ENCODE measurements at regions not wholly inside any gene's neighbourhood (a gene's known extent, or its start where the extent isn't known, plus 50 kb on each side); places are given as distances from the start of the nearest gene placed in this dataset.

DNA sequence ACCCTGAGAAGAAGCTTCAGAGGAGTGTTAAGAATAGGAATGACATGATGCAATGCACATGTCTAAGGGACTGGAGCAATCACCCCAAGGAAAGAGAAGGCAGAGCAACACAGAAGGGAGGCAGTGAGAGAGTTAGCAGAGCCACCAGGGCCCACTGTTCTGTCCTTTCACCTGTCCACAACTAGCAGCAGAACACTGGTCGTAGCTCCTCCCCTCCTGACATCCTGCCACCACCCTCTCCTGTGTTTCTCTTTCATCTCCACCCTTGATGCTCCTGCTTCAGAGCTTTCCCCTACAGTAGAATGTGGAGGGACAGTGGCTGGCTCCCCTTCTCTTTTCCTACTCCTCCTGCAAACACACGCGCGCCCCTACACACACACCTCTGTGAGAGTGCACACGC lies 483.4 kb upstream of the KIF2A start:
- no peaks in the 10 kb centered on the region for H3K9me2 ChIP-seq (replicated peaks; ENCODE audit: insufficient read depth, low read length)
- no peak overlapping the region for H3K4me2 ChIP-seq (ENCODE audit: low read depth, low read length)
- DNase-seq: no peak
- no peaks in the 10 kb centered on the region for H3K9me3 ChIP-seq (replicated peaks; ENCODE audit: insufficient read depth, low read length)
- H3K4me3 ChIP-seq (ENCODE audit: low read length): no peak overlapping the region
- H3K36me3 ChIP-seq (replicated peaks; ENCODE audit: insufficient read depth, low read length): no peaks in the 10 kb centered on the region
- no peak overlapping the region for H3K9ac ChIP-seq (ENCODE audit: low read length)
- H3K79me2 ChIP-seq (ENCODE audit: low read length): no peaks in the 10 kb centered on the region
- H2AFZ ChIP-seq (ENCODE audit: low read length): no peak overlapping the region
- no peaks in the 10 kb centered on the region for H3K27me3 ChIP-seq (replicated peaks; ENCODE audit: insufficient read depth, low read length)
- TF ChIP-seq EZH2 (optimal IDR thresholded peaks at IDR 0.05; ENCODE audit: low read depth, low read length) (no peak), EZH2phosphoT487 (IDR thresholded peaks at IDR 0.05; ENCODE audit: low read length) (no peak)
- TF ChIP-seq, protein P1, sequence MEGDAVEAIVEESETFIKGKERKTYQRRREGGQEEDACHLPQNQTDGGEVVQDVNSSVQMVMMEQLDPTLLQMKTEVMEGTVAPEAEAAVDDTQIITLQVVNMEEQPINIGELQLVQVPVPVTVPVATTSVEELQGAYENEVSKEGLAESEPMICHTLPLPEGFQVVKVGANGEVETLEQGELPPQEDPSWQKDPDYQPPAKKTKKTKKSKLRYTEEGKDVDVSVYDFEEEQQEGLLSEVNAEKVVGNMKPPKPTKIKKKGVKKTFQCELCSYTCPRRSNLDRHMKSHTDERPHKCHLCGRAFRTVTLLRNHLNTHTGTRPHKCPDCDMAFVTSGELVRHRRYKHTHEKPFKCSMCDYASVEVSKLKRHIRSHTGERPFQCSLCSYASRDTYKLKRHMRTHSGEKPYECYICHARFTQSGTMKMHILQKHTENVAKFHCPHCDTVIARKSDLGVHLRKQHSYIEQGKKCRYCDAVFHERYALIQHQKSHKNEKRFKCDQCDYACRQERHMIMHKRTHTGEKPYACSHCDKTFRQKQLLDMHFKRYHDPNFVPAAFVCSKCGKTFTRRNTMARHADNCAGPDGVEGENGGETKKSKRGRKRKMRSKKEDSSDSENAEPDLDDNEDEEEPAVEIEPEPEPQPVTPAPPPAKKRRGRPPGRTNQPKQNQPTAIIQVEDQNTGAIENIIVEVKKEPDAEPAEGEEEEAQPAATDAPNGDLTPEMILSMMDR (IDR thresholded peaks at IDR 0.05; ENCODE audit: low read length): no peak
- H4K20me1 ChIP-seq (ENCODE audit: insufficient read depth, low read length): no peaks in the 10 kb centered on the region
- H3K4me1 ChIP-seq (ENCODE audit: low read length): no peaks in the 10 kb centered on the region
- H3F3A ChIP-seq (ENCODE audit: insufficient read depth, low read length): no peaks in the 10 kb centered on the region
- no peak overlapping the region for H3K27ac ChIP-seq (ENCODE audit: low read length)

DNA sequence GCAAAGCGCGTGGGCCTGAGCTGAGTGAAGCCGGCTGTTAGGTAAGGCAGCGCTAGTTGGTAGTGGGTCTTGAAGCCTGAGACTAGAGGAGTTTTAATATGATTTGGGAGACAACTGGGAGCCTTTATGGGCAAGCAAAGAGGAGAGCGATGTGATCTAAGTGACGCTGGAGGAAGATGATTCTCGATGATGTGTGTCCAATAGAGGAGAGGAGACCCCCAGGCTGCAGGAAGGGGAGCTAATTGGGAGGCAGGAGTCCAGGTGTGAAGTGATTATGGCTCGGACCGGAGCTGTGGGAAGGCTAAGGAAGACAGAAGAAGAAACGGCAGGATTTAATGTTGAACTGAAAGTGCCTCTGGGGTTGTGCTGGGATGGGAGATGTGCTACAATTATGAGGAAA lies 482.9 kb upstream of the KIF2A start:
- DNase-seq: no peak
- H3K36me3 ChIP-seq (replicated peaks; ENCODE audit: insufficient read depth, low read length): no peaks in the 10 kb centered on the region
- H2AFZ ChIP-seq (ENCODE audit: low read length): no peak overlapping the region
- H3F3A ChIP-seq (ENCODE audit: insufficient read depth, low read length): no peaks in the 10 kb centered on the region
- H3K27ac ChIP-seq (ENCODE audit: low read length): no peak overlapping the region
- TF ChIP-seq EZH2phosphoT487 (IDR thresholded peaks at IDR 0.05; ENCODE audit: low read length) (no peak), EZH2 (optimal IDR thresholded peaks at IDR 0.05; ENCODE audit: low read depth, low read length) (no peak)
- TF ChIP-seq, protein P1 (IDR thresholded peaks at IDR 0.05; ENCODE audit: low read length): no peak
- H3K4me3 ChIP-seq (ENCODE audit: low read length): no peak overlapping the region
- no peaks in the 10 kb centered on the region for H3K9me3 ChIP-seq (replicated peaks; ENCODE audit: insufficient read depth, low read length)
- no peaks in the 10 kb centered on the region for H3K4me1 ChIP-seq (ENCODE audit: low read length)
- H3K79me2 ChIP-seq (ENCODE audit: low read length): no peaks in the 10 kb centered on the region
- no peak overlapping the region for H3K4me2 ChIP-seq (ENCODE audit: low read depth, low read length)
- H3K27me3 ChIP-seq (replicated peaks; ENCODE audit: insufficient read depth, low read length): no peaks in the 10 kb centered on the region
- no peaks in the 10 kb centered on the region for H3K9me2 ChIP-seq (replicated peaks; ENCODE audit: insufficient read depth, low read length)
- H4K20me1 ChIP-seq (ENCODE audit: insufficient read depth, low read length): no peaks in the 10 kb centered on the region
- no peak overlapping the region for H3K9ac ChIP-seq (ENCODE audit: low read length)

DNA sequence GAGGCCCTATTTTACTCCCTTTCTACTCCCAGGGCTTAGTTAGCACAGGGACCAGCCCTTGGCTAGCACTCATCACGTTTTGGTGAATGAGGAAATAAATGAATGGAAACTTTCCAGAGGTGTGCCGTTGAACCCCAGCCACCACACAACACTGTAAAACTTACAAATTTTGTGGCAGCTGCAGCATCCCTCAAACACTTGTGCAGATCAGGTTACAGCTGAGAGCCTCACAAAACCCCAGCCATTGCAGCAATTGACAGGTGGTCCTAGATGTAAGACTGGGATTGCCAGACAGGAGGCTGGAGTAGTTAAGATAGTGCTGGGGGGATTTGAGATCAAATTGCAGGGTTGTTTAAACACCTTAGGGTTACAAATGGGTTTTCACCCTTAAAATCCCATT lies 482.2 kb upstream of the KIF2A start:
- no peaks in the 10 kb centered on the region for H3K9me2 ChIP-seq (replicated peaks; ENCODE audit: insufficient read depth, low read length)
- H3K4me1 ChIP-seq (ENCODE audit: low read length): no peaks in the 10 kb centered on the region
- no peak overlapping the region for H3K4me2 ChIP-seq (ENCODE audit: low read depth, low read length)
- H3K9ac ChIP-seq (ENCODE audit: low read length): no peak overlapping the region
- H3K9me3 ChIP-seq (replicated peaks; ENCODE audit: insufficient read depth, low read length): no peaks in the 10 kb centered on the region
- no peak for TF ChIP-seq EZH2phosphoT487 (IDR thresholded peaks at IDR 0.05; ENCODE audit: low read length)
- TF ChIP-seq, protein P1 (IDR thresholded peaks at IDR 0.05; ENCODE audit: low read length): no peak
- TF ChIP-seq EZH2 (optimal IDR thresholded peaks at IDR 0.05; ENCODE audit: low read depth, low read length): no peak
- H3K79me2 ChIP-seq (ENCODE audit: low read length): no peaks in the 10 kb centered on the region
- no peak overlapping the region for H2AFZ ChIP-seq (ENCODE audit: low read length)
- DNase-seq: no peak
- H3K27ac ChIP-seq (ENCODE audit: low read length): no peak overlapping the region
- no peaks in the 10 kb centered on the region for H4K20me1 ChIP-seq (ENCODE audit: insufficient read depth, low read length)
- H3K4me3 ChIP-seq (ENCODE audit: low read length): no peak overlapping the region
- no peaks in the 10 kb centered on the region for H3K36me3 ChIP-seq (replicated peaks; ENCODE audit: insufficient read depth, low read length)
- no peaks in the 10 kb centered on the region for H3F3A ChIP-seq (ENCODE audit: insufficient read depth, low read length)
- no peaks in the 10 kb centered on the region for H3K27me3 ChIP-seq (replicated peaks; ENCODE audit: insufficient read depth, low read length)
